Epidermal melanocyte (primary cell): ENCODE measurements at regions not wholly inside any gene's neighbourhood (a gene's known extent, or its start where the extent isn't known, plus 50 kb on each side); places are given as distances from the start of the nearest gene placed in this dataset.

Source experiments
- DNase-seq: peaks from one replicate; pipeline ENCODE4 v3.0.0; 2011; ENCODE audit warnings: low spot score; ENCODE audit not compliant: insufficient read length

GRCh38 chr10:107340326-107340725 lies 175.8 kb upstream of the SORCS1 start:
- no peak for DNase-seq

- DNase-seq, result no peak
Measured at GRCh38 chr10:107336061-107336460, 171.6 kb upstream of the SORCS1 start.

GRCh38 chr10:107317592-107317991 lies 153.1 kb upstream of the SORCS1 start:
- no peak for DNase-seq

- DNase-seq, result no peak
Measured at GRCh38 chr10:107303203-107303602, 138.7 kb upstream of the SORCS1 start.

GRCh38 chr10:107299606-107300005 lies 135.1 kb upstream of the SORCS1 start:
- DNase-seq, result no peak

- no peak for DNase-seq
Measured at GRCh38 chr10:107284187-107284586, 119.7 kb upstream of the SORCS1 start.

- no peak for DNase-seq
Measured at GRCh38 chr10:107280293-107280692, 115.8 kb upstream of the SORCS1 start.

GRCh38 chr10:107277591-107277990 lies 113.1 kb upstream of the SORCS1 start:
- DNase-seq, result no peak

GRCh38 chr10:107275806-107276205 lies 111.3 kb upstream of the SORCS1 start:
- DNase-seq, result no peak

- DNase-seq, result no peak
Measured at GRCh38 chr10:107269626-107270025, 105.1 kb upstream of the SORCS1 start.

- no peak for DNase-seq
Measured at GRCh38 chr10:107264742-107265141, 100.2 kb upstream of the SORCS1 start.

GRCh38 chr10:107244122-107244521 lies 79.6 kb upstream of the SORCS1 start:
- no peak for DNase-seq

- no peak for DNase-seq
Measured at GRCh38 chr10:107238275-107238674, 73.8 kb upstream of the SORCS1 start.

- no peak for DNase-seq
Measured at GRCh38 chr10:107232013-107232412, 67.5 kb upstream of the SORCS1 start.

GRCh38 chr10:107230887-107231286 lies 66.4 kb upstream of the SORCS1 start:
- no peak for DNase-seq

- DNase-seq, result no peak
Measured at GRCh38 chr10:107215681-107216080, 51.2 kb upstream of the SORCS1 start.
